ENCODE measurements at regions not wholly inside any gene's neighbourhood (a gene's known extent, or its start where the extent isn't known, plus 50 kb on each side); places are given as distances from the start of the nearest gene placed in this dataset.
"Not testable (repeated sequence)": the region's sequence is repeated elsewhere in the genome, so short reads cannot be mapped to it uniquely, and the experiment has no call there.

DNA sequence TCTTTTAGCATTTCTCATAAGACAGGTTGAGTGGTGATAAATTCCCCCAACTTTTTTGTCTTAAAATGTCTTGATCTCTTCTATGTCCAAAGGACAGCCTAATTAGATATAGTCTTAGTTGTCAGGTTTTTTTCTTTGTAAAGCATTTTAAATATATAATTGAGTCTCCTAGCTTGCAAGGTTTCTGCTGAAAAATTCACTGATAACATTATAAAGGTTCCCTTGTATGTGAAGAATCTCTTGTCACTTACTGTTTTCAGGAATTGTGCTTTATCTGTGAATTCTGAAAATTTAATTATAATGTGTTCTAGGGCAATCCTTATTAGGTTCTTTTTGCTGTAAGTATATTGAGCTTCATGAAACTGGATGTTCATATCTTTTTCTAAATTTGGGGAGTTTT is 96.8 kb upstream of the ZNF92 start:
- Mint-ChIP-seq H3K4me3 (peak overlapping the region in 1 of 8 donors; percentile 18), H3K36me3 (peaks cover 7 to 44% of the 10 kb centered on the region in 2 donors), H3K9me3 (peaks cover 14 to 46% (median 34%) of the 10 kb centered on the region in 7 donors), H3K27me3 (peaks cover 32 to 64% (median 43%) of the 10 kb centered on the region in 3 donors), H3K27ac (no peak overlapping the region), H3K4me1 (no peaks in the 10 kb centered on the region)
- ATAC-seq (ENCODE audit: low read depth in 2 of 2): no peak
- no peak for DNase-seq

- H3K36me3 Mint-ChIP-seq: peaks cover 11 to 30% of the 10 kb centered on the region in 2 donors
- H3K4me1 Mint-ChIP-seq: peaks cover 9 to 15% (median 12%) of the 10 kb centered on the region in 3 donors
- H3K27ac Mint-ChIP-seq; DNase-seq; H3K4me3 Mint-ChIP-seq; ATAC-seq (ENCODE audit: low read depth in 2 of 2): not testable (repeated sequence)
- peaks cover 56 to 71% (median 60%) of the 10 kb centered on the region in 3 donors for H3K27me3 Mint-ChIP-seq
- peaks cover 9 to 39% (median 23%) of the 10 kb centered on the region in 7 donors for H3K9me3 Mint-ChIP-seq
These were observed 102.2 kb upstream of the ZNF92 start for GRCh38 chr7:65271502-65271901.

DNA sequence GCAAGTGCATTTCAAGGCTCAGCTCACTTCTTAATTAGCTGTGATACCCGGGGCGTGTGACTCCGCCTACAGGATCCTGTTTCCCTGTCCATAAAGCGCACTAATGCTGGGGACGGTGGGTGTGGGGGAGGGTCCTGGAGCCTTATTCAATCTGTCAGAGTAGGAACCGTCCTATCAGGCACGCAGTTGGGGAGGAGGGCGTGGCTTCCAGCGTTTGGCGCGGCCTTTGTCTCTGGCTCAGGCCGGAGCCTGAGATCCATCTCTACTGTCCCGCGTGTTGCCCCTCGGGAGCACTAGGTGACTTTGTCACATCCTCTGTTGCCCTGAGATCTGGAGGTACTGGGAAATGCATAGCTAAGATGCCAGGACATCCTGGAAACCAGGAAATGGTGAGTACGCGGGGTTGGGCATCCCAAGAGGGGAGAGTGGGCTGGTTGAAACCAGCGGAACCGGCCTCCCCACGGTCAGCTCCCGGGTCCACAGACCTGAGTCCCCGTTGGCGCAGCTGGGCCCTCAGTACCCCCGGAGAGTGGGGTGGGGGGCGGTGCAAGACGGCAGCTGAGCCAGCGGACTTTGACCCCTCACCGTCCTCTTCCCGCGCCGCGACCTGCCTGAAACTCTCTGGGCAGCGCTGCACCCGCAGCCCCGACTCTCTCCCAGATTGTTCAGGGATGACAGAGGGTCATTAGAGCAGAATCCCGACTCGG is 104.4 kb upstream of the ZNF92 start:
- peaks cover 10 to 23% of the 10 kb centered on the region in 2 donors for H3K36me3 Mint-ChIP-seq
- H3K4me1 Mint-ChIP-seq: peaks cover 9 to 15% (median 12%) of the 10 kb centered on the region in 3 donors
- peaks cover 5 to 21% (median 10%) of the 10 kb centered on the region in 7 donors for H3K9me3 Mint-ChIP-seq
- peak overlapping the region; percentile 70 to 92 (median 88) for H3K4me3 Mint-ChIP-seq
- peaks cover 47 to 62% (median 60%) of the 10 kb centered on the region in 3 donors for H3K27me3 Mint-ChIP-seq
- DNase-seq (peak; percentile 28), ATAC-seq (ENCODE audit: low read depth in 2 of 2) (peak; percentile 68 to 82)
- no peak overlapping the region for H3K27ac Mint-ChIP-seq

GRCh38 chr7:65268782-65269149 is 104.9 kb upstream of the ZNF92 start:
- ATAC-seq (ENCODE audit: low read depth in 2 of 2) (no peak), DNase-seq (no peak)
- H3K36me3 Mint-ChIP-seq: peaks cover 5 to 19% of the 10 kb centered on the region in 2 donors
- H3K9me3 Mint-ChIP-seq: peaks cover 2 to 16% (median 9%) of the 10 kb centered on the region in 7 donors
- H3K4me3 Mint-ChIP-seq: peak overlapping the region; percentile 70 to 92 (median 88)
- H3K27ac Mint-ChIP-seq: no peak overlapping the region
- H3K27me3 Mint-ChIP-seq: peaks cover 44 to 57% (median 57%) of the 10 kb centered on the region in 3 donors
- H3K4me1 Mint-ChIP-seq: peaks cover 9 to 15% (median 12%) of the 10 kb centered on the region in 3 donors

DNA sequence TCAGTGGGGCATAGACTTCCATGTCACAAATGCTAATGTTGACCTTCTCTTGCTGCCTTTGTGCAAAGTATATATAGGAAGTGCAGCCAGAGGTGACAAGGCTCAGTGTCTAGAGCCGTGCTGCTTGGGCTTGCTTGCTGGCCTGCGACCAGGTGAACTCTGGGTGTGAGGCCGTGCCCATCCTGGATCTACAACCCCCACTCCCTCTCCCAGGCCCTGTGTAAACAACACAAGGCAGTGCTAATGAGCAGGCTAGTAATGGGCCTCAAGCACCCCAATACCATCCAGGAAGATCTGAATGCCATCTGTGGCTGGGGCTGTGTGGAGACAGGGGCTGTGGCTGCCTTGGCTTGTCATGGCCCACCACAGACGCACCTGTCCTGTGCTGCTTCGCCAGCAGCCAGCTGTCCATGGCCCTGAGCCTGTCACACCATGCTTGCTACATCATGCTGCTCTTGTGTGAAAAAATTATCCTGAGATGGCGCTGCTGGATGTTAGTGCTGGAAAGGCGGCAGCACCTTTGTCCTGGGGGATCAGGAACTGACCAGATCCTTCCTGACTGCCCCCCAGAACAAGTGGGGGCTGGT is 107.6 kb upstream of the ZNF92 start:
- no peak for DNase-seq
- H3K4me3 Mint-ChIP-seq: no peak overlapping the region
- peaks cover 32 to 46% (median 33%) of the 10 kb centered on the region in 3 donors for H3K27me3 Mint-ChIP-seq
- peaks cover 9 to 15% (median 12%) of the 10 kb centered on the region in 3 donors for H3K4me1 Mint-ChIP-seq
- H3K9me3 Mint-ChIP-seq: peaks cover 0 to 5% (median 0%) of the 10 kb centered on the region in 7 donors
- no peaks in the 10 kb centered on the region for H3K36me3 Mint-ChIP-seq
- ATAC-seq (ENCODE audit: low read depth in 2 of 2): no peak
- no peak overlapping the region for H3K27ac Mint-ChIP-seq

GRCh38 chr7:65264258-65264657 is 109.4 kb upstream of the ZNF92 start:
- H3K27ac Mint-ChIP-seq: peak overlapping the region in 1 of 6 donors; percentile 89
- H3K4me1 Mint-ChIP-seq: peaks cover 6 to 9% (median 8%) of the 10 kb centered on the region in 3 donors
- H3K36me3 Mint-ChIP-seq: no peaks in the 10 kb centered on the region
- H3K9me3 Mint-ChIP-seq: no peaks in the 10 kb centered on the region
- ATAC-seq (ENCODE audit: low read depth in 2 of 2): no peak
- peaks cover 19 to 34% (median 25%) of the 10 kb centered on the region in 3 donors for H3K27me3 Mint-ChIP-seq
- no peak overlapping the region for H3K4me3 Mint-ChIP-seq
- DNase-seq: no peak

DNA sequence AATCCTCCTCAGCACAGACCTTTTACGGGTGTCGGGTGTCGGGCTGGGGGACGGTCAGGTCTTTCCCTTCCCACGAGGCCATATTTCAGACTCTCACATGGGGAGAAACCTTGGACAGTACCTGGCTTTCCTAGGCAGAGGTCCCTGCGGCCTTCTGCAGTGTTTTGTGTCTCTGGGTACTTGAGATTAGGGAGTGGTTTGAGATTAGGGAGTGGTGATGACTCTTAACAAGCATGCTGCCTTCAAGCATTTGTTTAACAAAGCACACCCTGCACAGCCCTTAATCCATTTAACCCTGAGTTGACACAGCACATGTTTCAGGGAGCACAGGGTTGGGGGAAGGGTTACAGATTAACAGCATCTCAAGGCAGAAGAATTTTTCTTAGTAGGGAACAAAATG is 113.0 kb upstream of the ZNF92 start:
- not testable (repeated sequence) for H3K36me3 Mint-ChIP-seq; H3K4me1 Mint-ChIP-seq; ATAC-seq (ENCODE audit: low read depth in 2 of 2); H3K27ac Mint-ChIP-seq; DNase-seq; H3K9me3 Mint-ChIP-seq; H3K27me3 Mint-ChIP-seq
- peak overlapping the region in 2 of 8 donors; percentile 16 to 74 for H3K4me3 Mint-ChIP-seq

- H3K4me1 Mint-ChIP-seq: not testable (repeated sequence)
These were observed 113.7 kb upstream of the ZNF92 start for GRCh38 chr7:65259864-65260525.

GRCh38 chr7:65254061-65254460 is 119.6 kb upstream of the ZNF92 start:
- H3K9me3 Mint-ChIP-seq: peaks cover 0 to 6% (median 0%) of the 10 kb centered on the region in 7 donors
- H3K4me3 Mint-ChIP-seq: no peak overlapping the region
- ATAC-seq (ENCODE audit: low read depth in 2 of 2) (no peak), DNase-seq (no peak)
- peaks cover 24 to 37% (median 26%) of the 10 kb centered on the region in 3 donors for H3K27me3 Mint-ChIP-seq
- peaks cover 0 to 8% of the 10 kb centered on the region in 2 donors for H3K36me3 Mint-ChIP-seq
- peaks cover 7 to 13% (median 12%) of the 10 kb centered on the region in 3 donors for H3K4me1 Mint-ChIP-seq
- no peak overlapping the region for H3K27ac Mint-ChIP-seq

More at GRCh38 chr7:65259864-65260525, 113.7 kb upstream of the ZNF92 start:
- not testable (repeated sequence) for H3K36me3 Mint-ChIP-seq; H3K27me3 Mint-ChIP-seq; H3K27ac Mint-ChIP-seq; H3K4me3 Mint-ChIP-seq; H3K9me3 Mint-ChIP-seq; ATAC-seq (ENCODE audit: low read depth in 2 of 2); DNase-seq

GRCh38 chr7:65251851-65252620 is 121.6 kb upstream of the ZNF92 start:
- Mint-ChIP-seq H3K36me3 (peaks cover 0 to 8% of the 10 kb centered on the region in 2 donors), H3K9me3 (peaks cover 0 to 6% (median 0%) of the 10 kb centered on the region in 7 donors), H3K27me3 (peaks cover 30 to 45% (median 32%) of the 10 kb centered on the region in 3 donors), H3K4me1 (peaks cover 7 to 13% (median 12%) of the 10 kb centered on the region in 3 donors), H3K4me3 (peak overlapping the region; percentile 70 to 93 (median 86)), H3K27ac (peak overlapping the region in 4 of 6 donors; percentile 6 to 35 (median 28))
- ATAC-seq (ENCODE audit: low read depth in 2 of 2): peak; percentile 68 to 76
- DNase-seq: peak; percentile 16

DNA sequence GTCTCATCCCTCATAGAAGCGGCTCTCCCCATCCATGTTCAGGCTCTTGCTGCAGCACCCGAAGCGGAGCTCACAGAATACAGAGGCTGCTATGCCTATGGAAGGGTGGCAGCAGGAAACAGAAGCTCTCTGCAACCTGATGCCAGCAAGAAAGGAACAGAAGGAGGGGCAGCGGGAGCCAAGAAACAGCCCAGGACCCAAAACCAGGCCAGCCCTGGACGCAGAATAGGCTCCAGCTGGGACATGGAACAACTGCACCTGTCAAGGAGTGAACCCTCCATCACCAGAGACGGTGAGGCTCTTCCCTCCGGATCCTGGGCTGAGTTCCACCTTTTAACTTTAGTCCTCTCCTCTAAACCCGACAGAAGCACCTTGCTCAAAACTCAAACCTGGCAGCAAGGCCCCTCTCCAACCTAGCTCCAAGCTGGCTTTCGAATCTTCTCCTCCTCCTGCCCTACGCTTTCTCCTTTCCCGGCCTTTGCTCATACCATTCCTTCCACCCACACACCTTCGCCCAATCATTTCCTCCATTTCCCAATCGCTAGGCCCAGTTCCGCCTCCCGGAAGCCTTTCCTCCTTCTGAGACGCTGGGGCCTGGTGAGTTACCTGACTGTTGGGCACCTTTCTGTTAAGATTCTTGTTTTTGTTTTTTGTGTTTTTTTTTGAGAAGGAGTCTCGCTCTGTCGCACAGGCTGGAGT is 122.8 kb upstream of the ZNF92 start:
- Mint-ChIP-seq H3K9me3 (peaks cover 0 to 2% (median 0%) of the 10 kb centered on the region in 7 donors), H3K27me3 (peaks cover 30 to 45% (median 32%) of the 10 kb centered on the region in 3 donors), H3K36me3 (peaks cover 0 to 8% of the 10 kb centered on the region in 2 donors), H3K4me1 (peaks cover 7 to 13% (median 12%) of the 10 kb centered on the region in 3 donors), H3K27ac (no peak overlapping the region), H3K4me3 (peak overlapping the region in 7 of 8 donors; percentile 6 to 93 (median 81))
- no peak for DNase-seq
- ATAC-seq (ENCODE audit: low read depth in 2 of 2): no peak

DNA sequence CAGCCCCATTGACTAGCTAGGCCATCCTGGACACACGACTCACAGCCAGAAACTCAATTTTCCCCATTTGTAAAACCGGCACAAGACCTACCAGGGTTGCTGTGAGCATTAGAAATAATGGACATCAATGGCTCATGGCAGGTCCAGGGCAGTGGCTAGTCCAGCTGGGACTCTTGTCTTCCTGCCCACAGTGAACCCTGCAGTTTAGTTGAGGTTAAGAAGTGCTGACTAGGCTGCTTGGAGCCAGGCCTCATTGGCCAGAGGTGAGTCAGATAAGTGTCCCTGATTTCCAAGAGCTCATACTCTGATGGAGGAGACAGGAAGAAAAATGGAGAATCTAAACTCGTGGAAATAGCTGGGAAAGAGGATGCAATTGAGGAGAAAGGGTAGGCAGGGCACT is 123.4 kb upstream of the ZNF92 start:
- no peak for DNase-seq
- Mint-ChIP-seq H3K27ac (no peak overlapping the region), H3K4me1 (peaks cover 7 to 13% (median 12%) of the 10 kb centered on the region in 3 donors), H3K27me3 (peaks cover 30 to 49% (median 32%) of the 10 kb centered on the region in 3 donors), H3K36me3 (peaks cover 0 to 8% of the 10 kb centered on the region in 2 donors), H3K4me3 (peak overlapping the region in 7 of 8 donors; percentile 12 to 87 (median 65)), H3K9me3 (peaks cover 0 to 2% (median 0%) of the 10 kb centered on the region in 7 donors)
- ATAC-seq (ENCODE audit: low read depth in 2 of 2): no peak
